ENCODE measurements at regions not wholly inside any gene's neighbourhood (a gene's known extent, or its start where the extent isn't known, plus 50 kb on each side); places are given as distances from the start of the nearest gene placed in this dataset.
"Not testable (repeated sequence)": the region's sequence is repeated elsewhere in the genome, so short reads cannot be mapped to it uniquely, and the experiment has no call there.

DNA sequence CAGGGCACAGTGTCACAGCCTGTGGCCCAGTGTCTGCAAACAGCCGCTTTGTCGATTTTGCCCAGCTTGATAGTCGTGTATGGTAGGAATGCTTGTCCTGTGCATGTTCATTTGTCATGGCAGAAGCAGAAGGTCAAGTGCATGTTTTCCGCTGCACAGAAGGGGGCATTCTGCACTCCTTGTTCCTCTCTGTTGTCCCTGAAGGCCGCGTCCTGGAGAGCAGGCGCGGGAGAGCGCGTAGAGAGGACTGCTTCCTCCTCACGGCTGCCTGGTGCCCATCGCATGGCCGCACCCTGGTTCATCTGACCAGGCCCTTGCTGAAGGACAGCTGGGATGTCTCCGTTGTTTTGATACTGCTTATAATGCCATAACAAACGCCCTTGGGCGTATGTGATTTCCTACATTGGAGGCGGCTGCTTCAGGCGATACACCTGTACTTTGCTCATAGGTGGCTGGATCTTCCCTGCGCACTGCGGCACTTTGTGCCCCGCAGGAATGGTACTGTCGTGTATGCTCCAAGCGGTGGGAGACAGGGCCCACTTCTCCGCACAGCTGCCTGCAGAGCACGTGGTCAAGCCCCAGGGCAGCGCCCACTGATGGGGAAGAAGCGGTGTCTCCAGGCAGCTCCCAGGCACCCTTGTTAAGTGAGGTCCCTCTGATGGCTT lies 63.5 kb upstream of the LRPAP1 start:
- not testable (repeated sequence) for DNase-seq (ENCODE audit: low read depth)

- not testable (repeated sequence) for DNase-seq (ENCODE audit: low read depth)
Observed at GRCh38 chr4:3594751-3595150, 62.5 kb upstream of the LRPAP1 start.

- DNase-seq (ENCODE audit: low read depth): not testable (repeated sequence)
Observed at GRCh38 chr4:3589946-3590924, 58.0 kb upstream of the LRPAP1 start.

- DNase-seq (ENCODE audit: low read depth): not testable (repeated sequence)
Observed at GRCh38 chr4:3589379-3589778, 57.2 kb upstream of the LRPAP1 start.

DNA sequence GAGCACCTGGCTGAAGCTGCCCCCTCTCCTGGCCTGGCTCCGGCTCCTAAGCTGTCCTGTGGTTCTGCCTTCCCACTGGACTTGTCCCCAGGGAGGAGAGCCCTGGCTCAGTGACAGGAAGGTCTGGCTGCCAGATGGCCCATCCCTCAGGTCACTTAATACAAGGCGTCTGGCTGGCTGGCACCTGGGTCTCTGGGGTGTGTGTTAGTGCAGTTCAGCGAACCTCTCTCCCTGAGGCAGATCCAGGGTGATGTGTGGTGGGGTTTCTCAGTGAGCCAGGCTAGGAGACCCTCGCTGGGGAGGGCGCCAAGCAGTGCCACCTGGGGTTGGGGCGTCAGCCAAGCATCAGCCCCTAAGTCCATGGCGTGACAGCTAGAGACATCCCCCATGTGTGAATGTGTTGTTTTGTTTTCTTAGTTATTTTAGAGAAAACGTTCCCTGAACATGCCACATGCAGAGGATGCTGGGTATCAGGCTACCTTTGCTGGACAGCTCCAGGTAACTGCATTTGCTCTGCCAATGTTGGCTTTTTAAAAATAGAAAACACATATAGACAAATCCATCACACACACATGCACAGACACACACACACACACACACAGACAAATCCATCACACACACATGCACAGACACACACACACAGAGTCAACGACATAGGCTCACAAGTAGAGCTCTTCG lies 56.4 kb upstream of the LRPAP1 start:
- not testable (repeated sequence) for DNase-seq (ENCODE audit: low read depth)

- DNase-seq (ENCODE audit: low read depth): not testable (repeated sequence)
Observed at GRCh38 chr4:3586596-3586995, 54.4 kb upstream of the LRPAP1 start.

DNA sequence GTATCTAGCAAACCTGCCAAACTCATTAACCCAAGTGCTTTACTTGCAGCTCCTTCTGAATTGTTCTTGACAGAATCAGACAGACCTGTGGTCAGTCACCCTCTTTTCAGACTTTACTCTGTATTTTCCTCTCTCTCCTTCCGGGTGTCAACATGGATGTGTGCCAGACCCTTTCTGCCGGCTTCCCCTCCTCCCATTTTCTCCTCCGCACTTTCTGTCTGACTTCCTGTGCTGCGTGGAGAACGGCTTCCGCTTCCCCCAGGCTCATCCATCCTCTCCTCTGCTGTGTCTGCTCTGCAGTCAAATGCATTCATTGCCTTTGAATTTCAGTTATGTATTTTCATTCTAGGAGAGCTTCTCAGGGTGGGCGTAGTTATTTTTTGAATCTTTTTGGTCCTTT lies 53.3 kb upstream of the LRPAP1 start:
- DNase-seq (ENCODE audit: low read depth): not testable (repeated sequence)

DNA sequence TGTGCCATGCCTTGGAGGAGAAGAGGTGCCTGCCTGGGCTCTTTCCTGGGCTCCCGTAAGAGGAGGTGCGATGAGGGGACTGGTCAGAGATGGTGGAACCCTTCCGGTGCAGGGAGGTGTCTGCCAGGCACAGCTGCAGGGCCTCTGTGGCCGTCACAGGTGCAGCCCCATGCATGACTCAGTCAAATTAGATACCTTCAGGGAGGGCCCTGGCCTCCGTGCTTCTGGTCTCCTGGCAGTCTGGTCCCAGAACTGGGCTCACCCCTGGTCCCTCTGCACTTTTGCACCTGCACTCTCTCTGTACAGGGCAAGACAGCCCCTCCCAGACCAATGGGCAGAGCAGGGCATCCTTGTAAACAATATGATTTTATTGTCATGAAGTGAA lies 49.9 kb upstream of the LRPAP1 start:
- no peak for DNase-seq (ENCODE audit: low read depth)
